Body of pancreas (tissue), 4 donors: ENCODE measurements at regions not wholly inside any gene's neighbourhood (a gene's known extent, or its start where the extent isn't known, plus 50 kb on each side); places are given as distances from the start of the nearest gene placed in this dataset.
A peak's percentile ranks its signal among the peaks of the same experiment; 100 is the strongest.

Experiments used
- ATAC-seq: fragments of 150-250 bp; one replicate; pipeline ENCODE4 v1.9.1; 2016
- DNase-seq, 4 donors: peaks; one replicate each; pipeline ENCODE4 v3.0.0-alpha.2; 2019
- H3K27ac ChIP-seq, 4 donors: fragments of 200-600 bp; sonication (generic); 1 replicate in 3 of 4; 2 replicates in 1 of 4; pipeline versions ENCODE4 v1.5.1 to v1.6.1; 2016 to 2019; ENCODE audit warnings: mild to moderate bottlenecking in 1 of 4, mixed read lengths in 1 of 4, moderate library complexity in 1 of 4
- H3K27me3 ChIP-seq, 2 donors: fragments of 200-600 bp; sonication (generic); one replicate each; pipeline ENCODE4 v1.6.0; 2016; ENCODE audit warnings: mild to moderate bottlenecking in 1 of 2
- H3K36me3 ChIP-seq, 2 donors: fragments of 200-600 bp; sonication (generic); replicated peaks in 1 of 2; 2 replicates each; pipeline ENCODE4 v1.5.1; 2016; ENCODE audit warnings: low read depth in 2 of 2; ENCODE audit not compliant: insufficient read depth in 1 of 2
- H3K4me1 ChIP-seq: fragments of 200-600 bp; sonication (generic); one replicate; pipeline ENCODE4 v1.6.0; 2016
- H3K4me3 ChIP-seq, 2 donors: fragments of 200-600 bp; sonication (generic); 1 replicate in 1 of 2; 2 replicates in 1 of 2; pipeline ENCODE4 v1.5.1; 2016 to 2019
- H3K9me3 ChIP-seq, 3 donors: fragments of 200-600 bp; sonication (generic); 1 replicate in 2 of 3; 2 replicates in 1 of 3; pipeline ENCODE4 v1.5.1; 2016
- CTCF ChIP-seq, 7 experiments: fragments of 450-650 bp in 4 of 7; fragments of 200-600 bp in 3 of 7; sonication (generic) in 3 of 7; IDR thresholded peaks; one replicate each; pipeline ENCODE4 v1.5.1; 2016 to 2019; ENCODE audit warnings: antibody characterized with exemption in 7 of 7
- POLR2A ChIP-seq, 3 donors: fragments of 450-650 bp; IDR thresholded peaks; one replicate each; pipeline ENCODE4 v1.6.1; 2016; ENCODE audit warnings: antibody characterized with exemption in 3 of 3, mild to moderate bottlenecking in 2 of 3
- WGBS, 2 donors: methylation state at CpG; one replicate each; pipeline ENCODE4 v1.1.5; 2017; 5-methylcytosine and 5-hydroxymethylcytosine counted together
- intact Hi-C: fragments of 100-400 bp; cut with DNase I; formaldehyde crosslinking; loops from one replicate; pipeline ENCODE4 v1.15.1; 2023

- H3K36me3 ChIP-seq = no peaks in the 10 kb centered on the region
- H3K27me3 ChIP-seq = no peaks in the 10 kb centered on the region
- no peaks in the 10 kb centered on the region for H3K9me3 ChIP-seq
- intact Hi-C loops = no loop called here
- TF ChIP-seq CTCF (IDR thresholded peaks at IDR 0.05) (no peak), POLR2A (IDR thresholded peaks at IDR 0.05) (no peak)
- H3K4me1 ChIP-seq = peaks cover 8% of the 10 kb centered on the region
- WGBS, 2 donors = 14 to 26% methylated on average over 3 to 4 of the region's 4 CpGs
- ATAC-seq = peak; percentile 74
- no peak overlapping the region for H3K4me3 ChIP-seq
- DNase-seq = no peak
- no peak overlapping the region for H3K27ac ChIP-seq
These were observed 164.9 kb upstream of the USP25 start for GRCh38 chr21:15564907-15565306.

DNA sequence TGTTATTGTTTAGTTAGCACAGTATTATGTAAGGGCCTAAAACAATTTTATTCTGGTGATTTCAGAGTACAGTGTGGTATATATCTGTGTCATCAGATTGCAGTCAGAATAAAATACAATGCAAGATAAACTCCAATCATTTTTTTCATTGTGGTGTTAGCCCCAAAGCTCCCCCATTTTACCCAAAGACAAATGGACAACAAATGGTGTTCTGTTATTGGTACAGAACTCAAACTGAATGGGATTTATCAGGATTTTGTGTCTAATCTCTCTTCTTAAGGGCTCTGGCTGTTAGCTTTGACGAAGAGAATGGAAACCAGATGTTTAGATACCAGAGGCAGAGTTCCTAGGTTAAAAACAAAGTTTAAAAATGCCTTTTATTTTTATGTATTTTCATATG lies 163.1 kb upstream of the USP25 start:
- Histone ChIP-seq H3K27me3 (no peaks in the 10 kb centered on the region), H3K4me1 (peaks cover 8% of the 10 kb centered on the region), H3K9me3 (no peaks in the 10 kb centered on the region), H3K4me3 (no peak overlapping the region), H3K27ac (no peak overlapping the region), H3K36me3 (no peaks in the 10 kb centered on the region)
- intact Hi-C loops = no loop called here
- ATAC-seq = no peak
- 52 to 75% methylated on average over 1 of the region's 1 CpG for WGBS, 2 donors
- DNase-seq = no peak
- TF ChIP-seq POLR2A (IDR thresholded peaks at IDR 0.05) (no peak), CTCF (IDR thresholded peaks at IDR 0.05) (no peak)

- Histone ChIP-seq H3K27ac (no peak overlapping the region), H3K4me1 (peaks cover 8% of the 10 kb centered on the region), H3K9me3 (no peaks in the 10 kb centered on the region), H3K4me3 (no peak overlapping the region), H3K36me3 (no peaks in the 10 kb centered on the region), H3K27me3 (no peaks in the 10 kb centered on the region)
- DNase-seq = no peak
- TF ChIP-seq CTCF (IDR thresholded peaks at IDR 0.05) = no peak
- TF ChIP-seq POLR2A (IDR thresholded peaks at IDR 0.05) = no peak
- no peak for ATAC-seq
- intact Hi-C loops = no loop called here
These were observed 162.6 kb upstream of the USP25 start for GRCh38 chr21:15567191-15567590.

DNA sequence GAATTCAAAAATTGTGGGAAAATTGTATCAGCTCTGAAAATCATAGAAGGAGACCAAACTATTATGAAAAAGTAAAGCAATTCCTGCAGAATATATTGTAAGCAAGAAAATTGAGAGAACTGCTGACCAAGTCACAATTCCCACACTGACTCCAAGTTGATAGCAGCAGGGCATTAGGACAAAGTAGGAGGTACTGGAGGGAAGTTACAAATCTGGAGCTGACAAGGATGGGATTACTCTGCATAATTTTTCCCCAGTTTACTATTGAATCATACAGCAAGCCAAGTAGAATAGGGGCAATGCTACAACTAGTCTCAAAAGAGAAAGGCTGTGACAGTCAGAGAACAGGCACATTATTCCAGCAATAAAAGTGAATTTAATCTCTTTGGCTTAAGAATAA lies 161.3 kb upstream of the USP25 start:
- Histone ChIP-seq H3K27ac (no peak overlapping the region), H3K9me3 (no peaks in the 10 kb centered on the region), H3K36me3 (no peaks in the 10 kb centered on the region), H3K4me1 (peaks cover 8% of the 10 kb centered on the region), H3K4me3 (no peak overlapping the region), H3K27me3 (no peaks in the 10 kb centered on the region)
- intact Hi-C loops = no loop called here
- ATAC-seq (no peak), DNase-seq (no peak)
- no peak for TF ChIP-seq CTCF (IDR thresholded peaks at IDR 0.05)

DNA sequence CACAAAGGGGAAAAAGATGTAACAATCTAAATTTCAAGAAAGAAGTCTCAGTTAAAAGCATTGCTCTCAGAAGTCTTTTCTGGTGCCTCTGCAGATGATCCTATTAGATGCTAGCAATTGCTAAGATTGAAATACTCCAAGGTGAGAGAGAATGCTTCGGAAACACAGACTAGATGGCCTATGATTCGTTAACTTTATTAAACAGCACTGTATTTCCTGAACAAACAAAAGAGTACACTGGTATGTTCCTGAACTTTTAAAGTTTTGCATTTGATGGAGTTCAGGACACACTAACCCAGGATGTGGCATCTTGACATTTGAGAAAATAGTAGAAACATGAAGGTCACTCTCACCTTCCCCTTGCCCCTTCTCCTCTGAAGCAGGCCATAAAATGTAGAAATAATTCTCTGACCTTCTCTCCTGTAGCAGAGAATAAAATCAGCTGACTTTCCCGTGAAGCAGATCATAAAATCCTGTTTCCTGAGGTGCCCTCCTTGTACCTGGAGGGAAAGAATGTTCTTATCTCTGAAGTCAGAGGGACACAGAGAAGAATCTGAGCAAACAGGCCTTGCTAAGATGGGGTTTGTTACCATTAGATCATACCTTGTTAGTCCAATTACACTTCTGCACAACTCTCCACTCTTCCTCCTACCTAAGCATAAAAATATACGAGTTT lies 142.9 kb upstream of the USP25 start:
- no peaks in the 10 kb centered on the region for H3K27me3 ChIP-seq
- H3K4me1 ChIP-seq = no peaks in the 10 kb centered on the region
- no peak for ATAC-seq
- no peaks in the 10 kb centered on the region for H3K9me3 ChIP-seq
- no peaks in the 10 kb centered on the region for H3K36me3 ChIP-seq
- DNase-seq = no peak
- no peak overlapping the region for H3K4me3 ChIP-seq
- no peak overlapping the region for H3K27ac ChIP-seq
- intact Hi-C loops = loop anchor here (10.0 kb wide), 1 partner anchor 722 kb away; no protein-coding TSS in a partner anchor
- 49 to 56% methylated on average over 4 of the region's 4 CpGs for WGBS, 2 donors
- TF ChIP-seq CTCF (IDR thresholded peaks at IDR 0.05) = no peak
